NCI-H146 treated with DMSO at 0.1 percent for 48 hours (cell line): ENCODE measurements at regions not wholly inside any gene's neighbourhood (a gene's known extent, or its start where the extent isn't known, plus 50 kb on each side); places are given as distances from the start of the nearest gene placed in this dataset.

Experiments used
- DNase-seq: peaks from one replicate; lab custom pipeline; 2025; ENCODE audit not compliant: unreplicated experiment; lab: John Stamatoyannopoulos, UW

GRCh38 chr10:120365872-120366271 lies 91.2 kb upstream of the PLPP4 start:
- no peak for DNase-seq

- DNase-seq: no peak
Measured at GRCh38 chr10:120367341-120367740, 89.7 kb upstream of the PLPP4 start.

GRCh38 chr10:120368338-120368737 lies 88.7 kb upstream of the PLPP4 start:
- DNase-seq: no peak

GRCh38 chr10:120368927-120369326 lies 88.1 kb upstream of the PLPP4 start:
- no peak for DNase-seq

GRCh38 chr10:120369856-120370276 lies 87.2 kb upstream of the PLPP4 start:
- DNase-seq: no peak

- DNase-seq: no peak
Measured at GRCh38 chr10:120371856-120372255, 85.2 kb upstream of the PLPP4 start.

GRCh38 chr10:120372917-120373316 lies 84.1 kb upstream of the PLPP4 start:
- no peak for DNase-seq

- no peak for DNase-seq
Measured at GRCh38 chr10:120375666-120376065, 81.4 kb upstream of the PLPP4 start.

- DNase-seq: no peak
Measured at GRCh38 chr10:120381931-120382330, 75.1 kb upstream of the PLPP4 start.

- DNase-seq: no peak
Measured at GRCh38 chr10:120382360-120382759, 74.7 kb upstream of the PLPP4 start.

- no peak for DNase-seq
Measured at GRCh38 chr10:120385992-120386391, 71.0 kb upstream of the PLPP4 start.

- no peak for DNase-seq
Measured at GRCh38 chr10:120386896-120387295, 70.1 kb upstream of the PLPP4 start.

- DNase-seq: no peak
Measured at GRCh38 chr10:120387326-120387725, 69.7 kb upstream of the PLPP4 start.

- no peak for DNase-seq
Measured at GRCh38 chr10:120392245-120392644, 64.8 kb upstream of the PLPP4 start.

- DNase-seq: no peak
Measured at GRCh38 chr10:120392671-120393079, 64.4 kb upstream of the PLPP4 start.

GRCh38 chr10:120394446-120394845 lies 62.6 kb upstream of the PLPP4 start:
- no peak for DNase-seq

- DNase-seq: no peak
Measured at GRCh38 chr10:120396228-120396627, 60.8 kb upstream of the PLPP4 start.

- DNase-seq: no peak
Measured at GRCh38 chr10:120398180-120398579, 58.8 kb upstream of the PLPP4 start.

- DNase-seq: no peak
Measured at GRCh38 chr10:120400601-120401000, 56.4 kb upstream of the PLPP4 start.

- no peak for DNase-seq
Measured at GRCh38 chr10:120402147-120402766, 54.8 kb upstream of the PLPP4 start.

GRCh38 chr10:120403109-120403508 lies 53.9 kb upstream of the PLPP4 start:
- no peak for DNase-seq

GRCh38 chr10:120406376-120406775 lies 50.7 kb upstream of the PLPP4 start:
- no peak for DNase-seq
